Mesothelial cell of epicardium (in vitro differentiated cells): ENCODE measurements at regions not wholly inside any gene's neighbourhood (a gene's known extent, or its start where the extent isn't known, plus 50 kb on each side); places are given as distances from the start of the nearest gene placed in this dataset.

Source experiments
- DNase-seq, 2 experiments: peaks; one replicate each; pipeline ENCODE4 v3.0.0; 2021; ENCODE audit warnings: low spot score in 2 of 2; ENCODE audit not compliant: unreplicated experiment in 2 of 2
- H3K27ac Mint-ChIP-seq: 2 replicates; pipeline ENCODE4 v1.8.0; 2021; ENCODE audit warnings: mixed read lengths
- H3K27me3 Mint-ChIP-seq: 2 replicates; pipeline ENCODE4 v1.8.0; 2021; ENCODE audit warnings: low read depth, mixed read lengths
- H3K36me3 Mint-ChIP-seq: 2 replicates; pipeline ENCODE4 v1.8.0; 2021; ENCODE audit warnings: mixed read lengths
- H3K4me1 Mint-ChIP-seq: 2 replicates; pipeline ENCODE4 v1.8.0; 2021; ENCODE audit warnings: mixed read lengths
- H3K4me3 Mint-ChIP-seq: 2 replicates; pipeline ENCODE4 v1.8.0; 2021; ENCODE audit warnings: mild to moderate bottlenecking, moderate library complexity, mixed read lengths
- H3K9me3 Mint-ChIP-seq: 2 replicates; pipeline ENCODE4 v1.8.0; 2021; ENCODE audit warnings: mixed read lengths
- TF ChIP-seq, protein P1 (sequence below): fragments of 200-600 bp; sonication (generic); IDR thresholded peaks from one replicate; pipeline ENCODE4 v1.5.0; 2021; ENCODE audit warnings: antibody characterized with exemption; ENCODE audit not compliant: unreplicated experiment

GRCh38 chr2:107542314-107542740 lies 284.4 kb upstream of the RGPD4 start:
- H3K9me3 Mint-ChIP-seq = no peaks in the 10 kb centered on the region
- H3K27ac Mint-ChIP-seq = no peak overlapping the region

GRCh38 chr2:107543793-107544192 lies 282.9 kb upstream of the RGPD4 start:
- Mint-ChIP-seq H3K27ac (no peak overlapping the region), H3K4me3 (no peak overlapping the region), H3K9me3 (no peaks in the 10 kb centered on the region), H3K4me1 (no peaks in the 10 kb centered on the region), H3K36me3 (no peaks in the 10 kb centered on the region), H3K27me3 (no peaks in the 10 kb centered on the region)
- DNase-seq = no peak
- TF ChIP-seq, protein P1, sequence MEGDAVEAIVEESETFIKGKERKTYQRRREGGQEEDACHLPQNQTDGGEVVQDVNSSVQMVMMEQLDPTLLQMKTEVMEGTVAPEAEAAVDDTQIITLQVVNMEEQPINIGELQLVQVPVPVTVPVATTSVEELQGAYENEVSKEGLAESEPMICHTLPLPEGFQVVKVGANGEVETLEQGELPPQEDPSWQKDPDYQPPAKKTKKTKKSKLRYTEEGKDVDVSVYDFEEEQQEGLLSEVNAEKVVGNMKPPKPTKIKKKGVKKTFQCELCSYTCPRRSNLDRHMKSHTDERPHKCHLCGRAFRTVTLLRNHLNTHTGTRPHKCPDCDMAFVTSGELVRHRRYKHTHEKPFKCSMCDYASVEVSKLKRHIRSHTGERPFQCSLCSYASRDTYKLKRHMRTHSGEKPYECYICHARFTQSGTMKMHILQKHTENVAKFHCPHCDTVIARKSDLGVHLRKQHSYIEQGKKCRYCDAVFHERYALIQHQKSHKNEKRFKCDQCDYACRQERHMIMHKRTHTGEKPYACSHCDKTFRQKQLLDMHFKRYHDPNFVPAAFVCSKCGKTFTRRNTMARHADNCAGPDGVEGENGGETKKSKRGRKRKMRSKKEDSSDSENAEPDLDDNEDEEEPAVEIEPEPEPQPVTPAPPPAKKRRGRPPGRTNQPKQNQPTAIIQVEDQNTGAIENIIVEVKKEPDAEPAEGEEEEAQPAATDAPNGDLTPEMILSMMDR = no peak

More at GRCh38 chr2:107542314-107542740, 284.4 kb upstream of the RGPD4 start:
- Mint-ChIP-seq H3K4me3 (no peak overlapping the region), H3K4me1 (no peaks in the 10 kb centered on the region), H3K27me3 (no peaks in the 10 kb centered on the region), H3K36me3 (no peaks in the 10 kb centered on the region)
- no peak for DNase-seq
- TF ChIP-seq, protein P1 = no peak

- Mint-ChIP-seq H3K36me3 (no peaks in the 10 kb centered on the region), H3K27me3 (no peaks in the 10 kb centered on the region), H3K27ac (no peak overlapping the region), H3K4me1 (no peaks in the 10 kb centered on the region), H3K9me3 (no peaks in the 10 kb centered on the region), H3K4me3 (no peak overlapping the region)
- DNase-seq = no peak
- TF ChIP-seq, protein P1 = no peak
Observed at GRCh38 chr2:107545066-107545465, 281.6 kb upstream of the RGPD4 start.

DNA sequence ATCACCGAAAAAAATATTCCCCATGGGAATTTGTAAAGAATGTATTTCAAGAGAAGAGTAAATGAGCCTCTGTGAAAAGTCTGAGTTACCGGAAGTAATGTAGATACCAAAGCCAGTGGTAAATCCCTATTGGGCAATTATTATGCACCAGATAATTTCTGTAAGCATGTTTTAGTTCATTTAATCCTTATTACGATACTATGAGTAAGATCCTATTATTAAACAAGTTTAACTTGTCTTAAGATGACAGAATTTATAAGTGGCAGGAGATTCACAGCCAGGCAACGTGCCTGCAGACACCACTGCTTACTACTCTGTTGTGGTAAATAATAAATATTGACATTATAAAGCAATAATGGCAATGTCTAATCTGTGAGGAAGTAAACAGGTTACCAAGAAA lies 280.8 kb upstream of the RGPD4 start:
- Mint-ChIP-seq H3K4me3 (no peak overlapping the region), H3K4me1 (no peaks in the 10 kb centered on the region), H3K27me3 (no peaks in the 10 kb centered on the region), H3K36me3 (no peaks in the 10 kb centered on the region), H3K27ac (no peak overlapping the region), H3K9me3 (no peaks in the 10 kb centered on the region)
- DNase-seq = no peak
- TF ChIP-seq, protein P1 = no peak

- no peak overlapping the region for H3K4me3 Mint-ChIP-seq
- TF ChIP-seq, protein P1 = no peak
- DNase-seq = no peak
- H3K27me3 Mint-ChIP-seq = no peaks in the 10 kb centered on the region
- H3K36me3 Mint-ChIP-seq = no peaks in the 10 kb centered on the region
- H3K9me3 Mint-ChIP-seq = peaks cover 6% of the 10 kb centered on the region
- no peak overlapping the region for H3K27ac Mint-ChIP-seq
- H3K4me1 Mint-ChIP-seq = no peaks in the 10 kb centered on the region
Observed at GRCh38 chr2:107548216-107548615, 278.5 kb upstream of the RGPD4 start.

DNA sequence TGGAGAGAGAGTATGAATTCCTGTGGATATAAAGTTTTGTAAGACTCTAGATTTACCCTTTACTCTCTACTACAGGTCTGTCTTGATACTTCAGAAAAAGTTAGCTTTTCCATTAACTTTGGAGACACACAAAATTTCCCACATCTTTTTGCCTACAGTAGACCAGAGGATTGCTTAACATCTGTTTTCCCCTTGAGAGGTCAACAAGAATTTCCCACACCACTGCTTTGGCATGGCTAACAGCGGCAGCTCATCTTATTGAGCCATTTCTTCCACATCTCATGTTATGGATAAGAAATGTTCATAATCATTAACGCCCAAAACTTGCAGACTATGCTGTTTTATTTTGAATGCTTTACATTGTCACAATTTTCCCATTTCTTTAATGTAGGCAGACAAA lies 273.6 kb upstream of the RGPD4 start:
- Mint-ChIP-seq H3K36me3 (no peaks in the 10 kb centered on the region), H3K27ac (no peak overlapping the region), H3K9me3 (peaks cover 44% of the 10 kb centered on the region), H3K27me3 (no peaks in the 10 kb centered on the region), H3K4me3 (no peak overlapping the region), H3K4me1 (no peaks in the 10 kb centered on the region)
- TF ChIP-seq, protein P1 = no peak
- no peak for DNase-seq
